ENCODE measurements at regions not wholly inside any gene's neighbourhood (a gene's known extent, or its start where the extent isn't known, plus 50 kb on each side); places are given as distances from the start of the nearest gene placed in this dataset.

DNA sequence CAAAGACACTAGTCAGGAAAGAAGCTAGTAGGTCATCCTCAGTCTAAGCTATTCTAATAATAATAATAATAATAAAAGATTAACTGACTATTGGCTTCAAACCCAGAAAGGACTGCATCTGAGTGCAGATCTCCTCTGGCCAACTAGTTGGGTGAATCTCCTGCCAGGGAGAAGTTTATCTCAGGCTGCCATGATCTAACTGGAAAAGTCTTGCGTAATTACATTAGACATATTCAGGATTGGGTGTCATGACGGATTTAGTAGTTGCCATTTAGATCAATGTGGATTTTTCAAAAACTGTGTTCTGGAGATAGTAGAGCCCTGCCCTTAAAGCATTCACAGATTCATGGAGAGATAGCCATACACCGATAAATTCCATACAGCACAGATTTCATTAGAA is 69.5 kb downstream of the KIF2B start:
- TF ChIP-seq, protein P1, sequence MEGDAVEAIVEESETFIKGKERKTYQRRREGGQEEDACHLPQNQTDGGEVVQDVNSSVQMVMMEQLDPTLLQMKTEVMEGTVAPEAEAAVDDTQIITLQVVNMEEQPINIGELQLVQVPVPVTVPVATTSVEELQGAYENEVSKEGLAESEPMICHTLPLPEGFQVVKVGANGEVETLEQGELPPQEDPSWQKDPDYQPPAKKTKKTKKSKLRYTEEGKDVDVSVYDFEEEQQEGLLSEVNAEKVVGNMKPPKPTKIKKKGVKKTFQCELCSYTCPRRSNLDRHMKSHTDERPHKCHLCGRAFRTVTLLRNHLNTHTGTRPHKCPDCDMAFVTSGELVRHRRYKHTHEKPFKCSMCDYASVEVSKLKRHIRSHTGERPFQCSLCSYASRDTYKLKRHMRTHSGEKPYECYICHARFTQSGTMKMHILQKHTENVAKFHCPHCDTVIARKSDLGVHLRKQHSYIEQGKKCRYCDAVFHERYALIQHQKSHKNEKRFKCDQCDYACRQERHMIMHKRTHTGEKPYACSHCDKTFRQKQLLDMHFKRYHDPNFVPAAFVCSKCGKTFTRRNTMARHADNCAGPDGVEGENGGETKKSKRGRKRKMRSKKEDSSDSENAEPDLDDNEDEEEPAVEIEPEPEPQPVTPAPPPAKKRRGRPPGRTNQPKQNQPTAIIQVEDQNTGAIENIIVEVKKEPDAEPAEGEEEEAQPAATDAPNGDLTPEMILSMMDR (IDR thresholded peaks at IDR 0.05; ENCODE audit: low read depth, low read length), result no peak
- TF ChIP-seq EZH2phosphoT487 (IDR thresholded peaks at IDR 0.05; ENCODE audit: low read depth), result no peak

Data from OCI-LY3 (cell line).